A673 (cell line): ENCODE measurements at regions not wholly inside any gene's neighbourhood (a gene's known extent, or its start where the extent isn't known, plus 50 kb on each side); places are given as distances from the start of the nearest gene placed in this dataset.

ENCODE experiments used
- BruUV-seq: library from RNA; stranded (reverse); fragments of 400-500 nt; replicated peaks from 2 replicates; lab custom pipeline; 2021; lab: Mats Ljungman, UMichigan
- CTCF ChIA-PET: fragments of 300-600 bp; sonication (Branson Sonifier 250); formaldehyde crosslinking; loops from one replicate; lab custom pipeline; 2022; ENCODE audit warnings: antibody characterized with exemption; lab: Charles Lee
- POLR2A ChIA-PET: fragments of 300-600 bp; sonication (Branson Sonifier 250); formaldehyde crosslinking; loops from one replicate; lab custom pipeline; 2022; ENCODE audit warnings: antibody characterized with exemption; ENCODE audit not compliant: low non-redundant PET; lab: Charles Lee
- DNase-seq: peaks from one replicate; pipeline ENCODE4 v3.0.0-alpha.2; 2015; ENCODE audit warnings: low spot score
- H3K27ac ChIP-seq: fragments of 200-600 bp; sonication (generic); 2 replicates; pipeline ENCODE4 v1.5.1; 2016; ENCODE audit warnings: mixed run types, low read depth, mild to moderate bottlenecking, mixed read lengths, antibody characterized with exemption, low read length; ENCODE audit not compliant: poor library complexity, severe bottlenecking
- H3K27me3 ChIP-seq: fragments of 200-600 bp; sonication (generic); replicated peaks from 2 replicates; pipeline ENCODE4 v1.6.1; 2017; ENCODE audit warnings: mixed run types, low read depth, mild to moderate bottlenecking, mixed read lengths, antibody characterized with exemption, low read length; ENCODE audit not compliant: insufficient read depth, poor library complexity
- H3K36me3 ChIP-seq: fragments of 200-600 bp; sonication (generic); 2 replicates; pipeline ENCODE4 v1.6.1; 2016; ENCODE audit warnings: mixed run types, mild to moderate bottlenecking, mixed read lengths, antibody characterized with exemption, low read length; ENCODE audit not compliant: insufficient read depth, poor library complexity, severe bottlenecking
- H3K4me1 ChIP-seq: fragments of 200-600 bp; sonication (generic); 2 replicates; pipeline ENCODE4 v1.6.1; 2017; ENCODE audit warnings: mixed run types, mild to moderate bottlenecking, mixed read lengths, antibody characterized with exemption, low read length; ENCODE audit not compliant: insufficient read depth, poor library complexity, severe bottlenecking
- H3K4me3 ChIP-seq: fragments of 200-600 bp; sonication (generic); 2 replicates; pipeline ENCODE4 v1.5.1; 2016; ENCODE audit warnings: low read depth, mixed run types, mild to moderate bottlenecking, mixed read lengths, low read length; ENCODE audit not compliant: poor library complexity, severe bottlenecking
- H3K9me3 ChIP-seq: fragments of 200-600 bp; sonication (generic); 2 replicates; pipeline ENCODE4 v1.6.1; 2016; ENCODE audit warnings: mixed run types, low read depth, mild to moderate bottlenecking, mixed read lengths, antibody characterized with exemption, low read length; ENCODE audit not compliant: poor library complexity, severe bottlenecking
- EZH2 ChIP-seq: fragments of 200-600 bp; sonication (generic); IDR thresholded peaks from 2 replicates; pipeline ENCODE4 v1.6.1; 2017; ENCODE audit warnings: borderline replicate concordance, low read depth, mild to moderate bottlenecking, mixed read lengths, antibody characterized with exemption, low read length; ENCODE audit not compliant: poor library complexity, severe bottlenecking
- intact Hi-C: fragments of 100-400 bp; cut with micrococcal nuclease; formaldehyde crosslinking; loops from one replicate; pipeline ENCODE4 v1.10.0; 2022; ENCODE audit not compliant: unreplicated experiment
- TF ChIP-seq, protein P1 (sequence below): fragments of 300-800, 200-600 bp; sonication (generic); conservative IDR thresholded peaks from 2 replicates; pipeline ENCODE4 v1.5.1; 2017; ENCODE audit warnings: low read depth, mild to moderate bottlenecking, antibody characterized with exemption, low read length, moderate library complexity, mixed read lengths

DNA sequence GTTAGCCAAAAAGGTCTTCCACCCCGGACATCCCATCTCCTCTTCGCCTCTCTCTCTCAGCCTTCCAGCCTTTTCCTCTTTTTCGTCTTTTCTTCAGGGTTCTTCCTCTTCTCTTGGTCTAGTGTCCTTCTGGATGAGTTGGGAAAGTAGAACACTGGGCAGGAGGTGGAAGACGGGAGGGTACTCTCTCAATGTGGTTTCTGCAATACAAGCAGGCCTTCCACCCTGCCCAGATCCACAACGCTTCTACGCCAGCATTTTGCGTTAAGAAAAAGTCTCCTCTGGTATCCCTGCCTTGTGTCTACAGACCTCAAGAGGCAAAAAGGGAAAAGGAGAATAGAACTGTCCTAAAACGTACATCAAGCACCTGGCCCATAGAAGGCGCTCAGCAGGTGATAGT, 587.8 kb downstream of the BNC2 start:
- ChIA-PET POLR2A (no interaction called here), CTCF (no interaction called here)
- no peak for DNase-seq
- H3K4me3 ChIP-seq, result no peak overlapping the region
- no peaks in the 10 kb centered on the region for H3K36me3 ChIP-seq
- BruUV-seq, result no TSS peak
- intact Hi-C loops, result no loop called here
- no peaks in the 10 kb centered on the region for H3K4me1 ChIP-seq
- no peaks in the 10 kb centered on the region for H3K9me3 ChIP-seq
- no peaks in the 10 kb centered on the region for H3K27me3 ChIP-seq
- H3K27ac ChIP-seq, result no peak overlapping the region
- no peak for TF ChIP-seq EZH2
- TF ChIP-seq, protein P1, sequence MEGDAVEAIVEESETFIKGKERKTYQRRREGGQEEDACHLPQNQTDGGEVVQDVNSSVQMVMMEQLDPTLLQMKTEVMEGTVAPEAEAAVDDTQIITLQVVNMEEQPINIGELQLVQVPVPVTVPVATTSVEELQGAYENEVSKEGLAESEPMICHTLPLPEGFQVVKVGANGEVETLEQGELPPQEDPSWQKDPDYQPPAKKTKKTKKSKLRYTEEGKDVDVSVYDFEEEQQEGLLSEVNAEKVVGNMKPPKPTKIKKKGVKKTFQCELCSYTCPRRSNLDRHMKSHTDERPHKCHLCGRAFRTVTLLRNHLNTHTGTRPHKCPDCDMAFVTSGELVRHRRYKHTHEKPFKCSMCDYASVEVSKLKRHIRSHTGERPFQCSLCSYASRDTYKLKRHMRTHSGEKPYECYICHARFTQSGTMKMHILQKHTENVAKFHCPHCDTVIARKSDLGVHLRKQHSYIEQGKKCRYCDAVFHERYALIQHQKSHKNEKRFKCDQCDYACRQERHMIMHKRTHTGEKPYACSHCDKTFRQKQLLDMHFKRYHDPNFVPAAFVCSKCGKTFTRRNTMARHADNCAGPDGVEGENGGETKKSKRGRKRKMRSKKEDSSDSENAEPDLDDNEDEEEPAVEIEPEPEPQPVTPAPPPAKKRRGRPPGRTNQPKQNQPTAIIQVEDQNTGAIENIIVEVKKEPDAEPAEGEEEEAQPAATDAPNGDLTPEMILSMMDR, result no peak

DNA sequence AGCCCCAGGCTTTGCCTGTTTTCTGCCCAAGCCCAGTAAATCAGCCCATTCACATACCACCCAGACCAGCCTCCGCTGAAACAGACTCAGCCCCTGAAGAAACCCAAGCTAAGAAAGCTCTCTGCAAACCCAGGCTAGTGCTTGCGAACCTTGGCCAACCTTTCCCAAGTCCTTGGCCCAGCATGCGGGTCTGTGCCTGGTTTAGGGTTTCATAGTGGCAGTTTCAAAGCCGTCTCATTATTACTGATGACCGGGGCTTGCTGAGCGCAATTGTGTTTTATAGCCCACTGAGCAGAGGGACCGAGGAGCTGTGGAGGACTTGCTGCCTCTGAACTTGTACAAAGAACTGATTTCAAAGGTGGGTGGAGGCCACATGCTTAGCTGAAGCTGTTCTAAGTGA, 584.3 kb downstream of the BNC2 start:
- intact Hi-C loops, result no loop called here
- no TSS peak for BruUV-seq
- no peak overlapping the region for H3K27ac ChIP-seq
- CTCF ChIA-PET, result no interaction called here
- H3K4me3 ChIP-seq, result no peak overlapping the region
- POLR2A ChIA-PET, result no interaction called here
- TF ChIP-seq, protein P1, result no peak
- no peak for TF ChIP-seq EZH2
- no peaks in the 10 kb centered on the region for H3K4me1 ChIP-seq
- no peaks in the 10 kb centered on the region for H3K36me3 ChIP-seq
- no peaks in the 10 kb centered on the region for H3K27me3 ChIP-seq
- no peak for DNase-seq
- no peaks in the 10 kb centered on the region for H3K9me3 ChIP-seq

DNA sequence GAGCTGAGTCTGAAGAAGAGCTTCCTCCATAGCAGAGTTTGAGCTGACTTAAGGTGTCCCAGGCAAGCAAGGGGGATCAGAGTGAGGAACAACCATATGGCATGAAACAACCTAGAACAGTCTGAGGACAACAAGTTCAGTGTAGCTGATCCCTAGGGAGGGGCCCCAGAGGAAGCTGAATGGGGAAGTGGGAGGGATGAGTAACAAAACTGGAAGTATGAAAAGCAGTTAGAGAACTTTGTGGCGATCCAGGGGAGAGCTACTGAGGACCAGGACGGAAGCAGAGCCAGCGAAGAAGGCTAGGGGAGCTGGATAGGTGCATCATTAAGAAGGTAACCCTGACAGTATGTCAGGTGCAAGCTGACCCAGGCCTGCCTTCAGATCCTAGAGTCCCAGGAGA, 580.8 kb downstream of the BNC2 start:
- Histone ChIP-seq H3K27ac (no peak overlapping the region), H3K27me3 (no peaks in the 10 kb centered on the region), H3K4me1 (no peaks in the 10 kb centered on the region), H3K4me3 (no peak overlapping the region), H3K36me3 (no peaks in the 10 kb centered on the region), H3K9me3 (no peaks in the 10 kb centered on the region)
- POLR2A ChIA-PET, result no interaction called here
- TF ChIP-seq EZH2, result no peak
- TF ChIP-seq, protein P1, result no peak
- intact Hi-C loops, result no loop called here
- CTCF ChIA-PET, result no interaction called here
- BruUV-seq, result no TSS peak
- no peak for DNase-seq
